GM18868 (cell line): ENCODE measurements at regions not wholly inside any gene's neighbourhood (a gene's known extent, or its start where the extent isn't known, plus 50 kb on each side); places are given as distances from the start of the nearest gene placed in this dataset.

Experiments
- ATAC-seq: cut with Tn5 transposase; IDR thresholded peaks from one replicate; pipeline ENCODE4 v1.9.1; 2021; ENCODE audit warnings: mild to moderate bottlenecking, moderate library complexity; ENCODE audit not compliant: unreplicated experiment

DNA sequence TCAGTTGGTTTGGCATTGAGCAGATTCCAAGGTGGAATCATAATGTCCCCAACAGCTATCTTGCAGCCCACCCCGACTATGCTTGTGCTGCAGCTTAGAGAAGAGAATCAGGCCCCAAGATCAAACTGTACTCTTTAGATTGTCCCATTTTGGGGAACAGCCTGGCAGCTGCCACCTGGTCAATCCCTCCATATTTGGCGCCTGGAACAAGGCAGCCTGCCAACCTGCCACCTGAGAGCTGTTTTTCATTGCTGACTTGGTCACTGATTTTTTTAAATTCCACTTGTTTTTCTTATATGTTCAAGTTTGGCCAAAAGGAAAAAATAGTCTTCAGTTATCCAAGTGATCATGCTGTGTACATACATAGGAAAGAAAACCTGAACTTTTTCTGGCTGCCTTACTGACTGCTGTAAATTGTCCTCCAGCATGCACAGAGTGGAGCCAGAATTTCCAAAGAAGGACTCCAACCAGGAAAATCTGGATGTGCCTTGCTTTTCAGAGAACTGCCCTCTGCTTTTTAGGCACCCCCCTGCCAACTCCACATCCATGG lies 504.2 kb downstream of the ENC1 start:
- ATAC-seq = no peak

DNA sequence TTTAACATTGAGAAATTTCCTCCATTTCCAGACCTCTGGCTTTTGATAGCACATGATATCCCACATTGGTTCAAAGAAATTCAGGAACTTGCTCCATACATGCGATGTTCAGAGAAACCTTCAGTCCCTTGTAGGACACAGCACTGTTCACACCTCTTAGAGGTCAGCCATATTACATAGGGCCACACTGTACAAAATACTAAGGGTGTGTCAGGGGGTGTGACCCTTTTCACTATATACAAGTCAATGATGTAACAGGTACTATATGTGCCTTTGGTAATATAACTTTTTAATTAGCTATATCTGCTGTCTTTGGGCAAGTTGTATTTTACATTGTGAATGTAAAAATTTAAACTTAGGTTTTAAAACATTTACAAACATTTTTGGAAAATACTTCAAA lies 505.5 kb downstream of the ENC1 start:
- no peak for ATAC-seq

DNA sequence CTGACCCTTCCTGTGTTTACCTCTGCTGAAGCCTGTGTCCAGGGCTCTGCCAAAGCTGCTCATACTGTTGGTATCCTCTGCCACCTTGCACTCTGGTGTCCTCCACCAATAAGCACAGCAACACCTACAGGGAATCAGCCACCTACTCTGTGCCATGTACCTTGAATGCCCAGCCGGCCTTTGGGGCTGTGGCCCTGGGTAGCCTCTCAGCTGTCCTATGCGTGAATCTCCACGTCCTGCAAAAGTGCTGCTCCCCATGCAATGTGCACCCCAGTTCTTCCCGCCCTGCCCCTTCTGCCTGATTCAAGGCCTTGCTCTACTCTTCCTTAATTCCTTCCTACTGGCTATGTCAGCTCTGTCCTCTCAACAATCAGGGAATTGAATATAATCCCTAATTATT lies 506.5 kb downstream of the ARHGEF28 start:
- ATAC-seq = no peak

DNA sequence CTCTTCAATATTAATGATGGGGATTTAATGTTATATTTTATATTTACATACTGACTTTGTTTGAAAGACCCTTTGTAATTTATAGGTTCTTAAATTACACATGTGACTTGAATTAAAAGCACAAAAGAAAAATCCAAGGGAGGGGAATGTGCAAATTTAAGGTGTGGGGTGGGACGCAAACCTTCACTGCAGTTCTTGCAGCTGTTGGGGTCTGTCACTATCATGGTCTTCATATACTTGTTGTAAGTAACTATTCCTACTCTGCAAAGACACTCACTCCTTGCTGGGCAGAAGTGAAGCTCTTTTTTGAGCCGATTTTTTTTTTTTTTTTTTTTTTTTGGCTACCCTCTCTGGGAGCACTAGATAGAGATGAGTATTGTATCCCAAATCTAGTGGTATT lies 505.3 kb downstream of the ARHGEF28 start:
- ATAC-seq = no peak

DNA sequence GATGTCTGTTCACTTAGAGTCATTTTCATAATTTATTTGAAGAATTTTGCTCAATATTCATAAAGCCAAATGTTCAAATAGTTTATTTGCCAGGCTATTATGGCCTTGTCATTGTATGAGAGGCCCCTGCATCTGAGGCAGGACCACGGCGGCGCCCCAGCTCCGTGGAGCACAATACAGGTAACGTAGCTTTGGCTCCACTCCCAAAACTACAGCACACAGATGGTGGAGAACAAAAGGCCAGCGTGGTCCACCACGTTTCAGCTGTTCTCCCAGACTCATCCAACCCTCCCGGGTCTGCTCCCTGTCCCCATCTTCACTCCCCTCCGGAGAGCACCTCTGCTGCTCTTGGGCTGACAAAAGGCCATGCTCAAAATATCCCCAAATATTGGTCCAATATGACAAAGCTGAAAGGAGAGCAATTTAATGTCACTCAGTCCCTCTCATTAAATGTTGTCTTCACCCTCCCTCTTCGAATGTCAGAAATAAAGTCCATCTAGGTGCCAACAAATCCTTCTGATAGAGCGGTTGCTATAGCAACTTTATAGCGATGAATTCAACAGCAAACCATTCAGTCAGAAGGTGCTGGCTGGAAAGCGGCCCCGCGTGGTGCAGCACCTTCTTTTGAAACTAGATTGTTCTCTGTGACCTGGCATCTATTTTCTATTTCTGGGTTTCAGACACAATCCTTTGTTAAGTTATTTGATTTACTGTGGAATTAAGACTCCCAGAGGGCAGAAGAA lies 504.3 kb downstream of the ARHGEF28 start:
- no peak for ATAC-seq

DNA sequence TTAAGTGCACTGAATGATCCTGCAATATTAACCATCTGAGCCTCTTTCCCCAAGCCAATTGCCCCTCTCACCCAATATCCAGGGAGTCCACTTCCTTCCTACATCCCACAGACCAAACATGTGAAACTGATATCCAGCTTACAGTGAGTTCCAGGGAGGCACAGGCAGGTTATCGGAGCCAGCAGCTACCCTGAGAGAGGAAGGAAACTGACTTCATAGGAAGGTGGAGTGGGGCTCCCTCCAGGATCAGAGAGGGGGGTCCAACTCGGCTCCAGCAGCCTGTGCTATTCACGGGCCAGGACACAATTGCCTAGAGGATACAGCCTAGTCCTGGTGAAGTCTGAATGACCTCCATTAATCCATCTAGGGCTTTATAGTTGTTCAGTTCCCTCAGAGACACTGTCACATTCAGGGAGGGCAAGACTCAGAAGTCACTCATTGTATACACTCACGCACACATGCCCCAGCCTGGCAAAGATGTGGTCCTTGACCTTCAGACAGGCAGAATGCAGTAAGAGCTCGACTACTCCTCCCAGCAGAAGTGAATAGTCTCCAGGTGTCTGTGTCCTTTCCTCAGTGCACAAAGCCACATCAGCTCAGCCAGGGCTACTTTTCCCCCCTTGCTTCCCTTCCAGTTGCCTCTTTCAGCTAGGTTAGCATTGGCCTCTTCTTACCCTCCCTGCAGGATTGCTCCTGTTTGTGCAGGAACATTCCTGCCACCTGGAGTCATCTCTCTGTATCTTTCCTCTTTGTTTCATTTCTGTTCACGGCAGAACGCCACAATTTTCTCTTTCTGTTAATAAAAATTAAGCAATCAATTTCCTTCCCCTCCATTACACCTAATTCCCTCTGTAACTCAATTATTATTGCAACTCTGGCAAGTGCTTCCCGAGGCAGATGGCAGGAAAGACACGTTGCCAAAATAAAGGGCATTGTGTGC lies 501.7 kb downstream of the ARHGEF28 start:
- no peak for ATAC-seq

DNA sequence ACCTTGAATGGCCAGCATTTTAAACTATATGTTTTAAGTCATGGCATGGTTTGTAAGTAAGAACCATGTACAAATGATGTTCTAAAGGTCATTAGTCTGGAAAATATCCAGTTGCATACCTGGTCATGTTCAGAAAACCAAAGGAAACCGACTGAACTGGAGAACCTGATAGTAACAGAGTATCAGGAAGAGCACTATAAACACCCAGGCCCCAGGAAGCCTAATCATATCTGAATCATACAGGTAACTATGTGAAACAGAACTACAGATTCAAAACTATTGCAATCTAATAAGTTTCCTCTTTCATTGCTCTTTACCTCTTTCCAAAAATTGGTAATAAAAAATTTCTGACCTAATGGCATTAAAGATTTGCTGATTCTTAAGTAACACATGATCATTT lies 500.3 kb downstream of the ARHGEF28 start:
- ATAC-seq = no peak

DNA sequence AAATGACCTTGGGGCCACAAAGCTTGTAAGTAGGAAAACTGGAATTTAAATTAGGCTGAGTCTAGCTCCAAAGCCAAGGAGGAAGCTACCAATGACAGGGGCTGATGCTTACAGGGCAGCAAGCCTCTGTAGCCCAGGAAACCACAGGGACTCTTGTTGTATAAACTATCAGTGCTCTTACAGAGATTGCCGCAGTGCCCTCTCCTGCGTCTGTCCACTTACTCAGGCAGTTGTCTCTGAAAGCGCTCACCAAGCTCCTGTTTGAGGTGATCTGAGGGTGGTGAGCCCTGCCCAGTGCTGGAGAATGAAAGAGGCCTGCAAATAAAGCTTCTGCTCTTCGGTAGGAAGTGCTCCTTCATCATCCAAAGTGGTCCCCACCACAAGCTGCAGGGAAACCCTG lies 498.8 kb downstream of the ARHGEF28 start:
- ATAC-seq = no peak

DNA sequence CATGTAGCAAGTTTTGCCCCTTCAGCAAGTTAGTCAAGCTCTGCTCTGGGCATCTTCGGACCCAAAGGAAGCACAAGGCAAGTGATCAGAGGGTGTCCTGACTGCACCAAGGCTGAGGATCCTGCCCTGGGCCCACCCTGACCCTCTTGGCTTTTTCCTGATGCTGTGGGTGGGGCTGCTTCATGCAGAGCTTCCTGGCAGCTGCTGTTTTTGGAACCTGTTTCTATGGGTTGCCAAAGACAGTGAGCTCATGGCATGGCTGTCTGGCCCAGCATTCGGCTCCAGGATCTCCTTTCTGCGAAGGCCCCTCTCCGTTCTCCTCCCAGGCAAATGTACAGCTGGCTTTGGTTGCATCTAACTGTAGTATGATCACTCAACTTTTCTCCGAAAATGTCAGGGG lies 497.9 kb downstream of the ARHGEF28 start:
- ATAC-seq = no peak

DNA sequence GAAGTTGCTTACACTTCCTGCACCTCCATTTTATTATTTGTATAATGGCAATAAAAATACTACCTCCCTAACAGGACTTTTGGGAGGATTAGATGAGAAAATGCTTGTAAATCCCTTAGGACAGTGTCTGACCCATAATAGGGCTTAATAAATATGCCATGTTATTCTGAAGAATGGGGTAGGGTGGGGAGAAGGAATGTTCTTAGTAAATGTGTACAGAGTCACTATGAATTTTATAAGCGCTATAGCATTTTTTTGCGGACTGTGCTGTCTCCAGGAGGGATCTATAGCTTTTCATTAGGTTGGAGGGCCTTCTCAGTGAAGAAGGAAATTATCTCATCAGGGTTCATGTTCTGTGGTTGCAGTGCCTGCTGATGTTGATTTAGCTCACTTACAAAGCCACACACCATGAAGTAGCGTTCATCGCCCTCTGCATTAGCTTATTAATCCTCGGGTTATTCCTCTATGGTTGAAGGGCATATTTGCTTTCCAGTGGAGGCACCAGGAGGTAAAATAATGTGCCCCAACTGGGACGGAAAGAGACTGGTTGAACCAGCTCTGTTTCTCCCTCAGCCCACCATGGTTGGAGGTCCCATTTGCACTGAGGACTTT lies 497.1 kb downstream of the ARHGEF28 start:
- no peak for ATAC-seq

DNA sequence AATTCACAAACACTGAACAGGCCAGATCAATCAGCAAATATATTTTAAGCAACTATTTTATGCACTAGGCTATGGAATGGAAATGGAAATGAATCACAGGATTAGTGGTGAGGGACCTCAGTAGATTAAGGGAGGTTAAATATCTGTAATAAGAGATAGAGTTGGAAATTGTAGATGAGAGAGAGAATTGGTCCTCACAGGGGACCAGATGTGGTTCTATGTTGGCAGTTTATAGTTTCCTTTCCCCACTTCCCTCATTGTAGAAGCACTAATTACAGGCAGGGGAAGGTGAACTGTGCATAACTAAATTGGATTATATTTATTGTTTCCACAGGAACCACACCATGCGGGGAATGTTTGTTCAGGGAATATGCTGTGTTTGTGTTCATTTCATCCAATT lies 496.2 kb downstream of the ARHGEF28 start:
- no peak for ATAC-seq

DNA sequence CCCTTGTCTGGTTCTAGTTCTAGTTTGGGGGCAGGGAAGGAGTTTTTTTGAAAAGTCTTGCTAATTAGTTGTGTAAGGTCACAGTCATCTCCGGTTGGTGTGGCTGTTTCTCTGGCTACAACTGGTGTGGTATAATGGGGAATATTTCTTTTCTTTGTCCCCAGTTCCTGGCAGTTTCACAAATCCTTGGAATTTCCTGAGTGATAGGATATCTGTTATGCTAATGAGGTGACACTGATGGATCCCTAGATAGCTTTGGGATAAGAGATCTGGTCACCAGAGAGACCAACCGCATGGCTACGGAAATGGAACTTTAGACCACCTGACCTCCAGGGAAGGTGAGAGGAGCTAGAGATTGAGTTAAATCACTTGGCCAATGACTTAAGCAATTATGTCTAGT lies 494.6 kb downstream of the ARHGEF28 start:
- no peak for ATAC-seq

DNA sequence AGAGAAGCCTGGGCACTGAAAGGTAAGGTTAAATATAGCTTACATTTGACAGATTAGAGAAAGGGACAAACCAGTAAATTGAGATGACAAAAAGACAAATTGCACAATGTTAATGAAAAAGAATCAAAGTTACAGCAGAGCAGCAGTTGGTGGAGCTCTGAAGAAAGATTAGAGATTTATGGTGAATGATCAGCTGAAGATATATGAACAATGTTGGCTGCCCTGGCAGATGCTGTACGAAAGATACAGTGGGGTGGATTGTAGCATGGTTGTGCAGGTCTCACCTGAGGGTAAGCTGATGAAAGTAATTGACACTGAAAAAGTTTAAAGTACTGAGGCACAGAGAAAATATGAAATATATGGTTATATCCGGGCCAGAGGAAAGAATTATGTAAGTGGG lies 492.1 kb downstream of the ARHGEF28 start:
- ATAC-seq = no peak

DNA sequence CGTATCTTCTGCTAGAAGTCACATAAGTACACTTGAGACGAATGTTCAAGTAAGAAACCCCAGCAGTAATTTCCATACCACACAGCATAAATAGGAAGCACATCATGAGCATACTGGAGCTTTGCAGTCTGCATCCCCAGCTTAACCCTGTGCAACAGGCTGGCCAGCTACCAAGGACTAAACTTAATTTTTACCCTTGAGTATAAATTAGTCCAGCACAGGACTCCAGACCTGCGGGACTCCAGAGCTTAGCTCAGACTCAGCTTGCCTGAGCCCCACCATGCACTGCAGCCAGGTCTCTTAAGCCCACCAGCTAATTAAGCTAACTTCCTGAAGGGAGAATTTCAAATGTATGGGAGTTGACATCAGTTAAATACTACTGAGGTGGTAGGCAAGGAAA lies 491.0 kb downstream of the ARHGEF28 start:
- no peak for ATAC-seq

DNA sequence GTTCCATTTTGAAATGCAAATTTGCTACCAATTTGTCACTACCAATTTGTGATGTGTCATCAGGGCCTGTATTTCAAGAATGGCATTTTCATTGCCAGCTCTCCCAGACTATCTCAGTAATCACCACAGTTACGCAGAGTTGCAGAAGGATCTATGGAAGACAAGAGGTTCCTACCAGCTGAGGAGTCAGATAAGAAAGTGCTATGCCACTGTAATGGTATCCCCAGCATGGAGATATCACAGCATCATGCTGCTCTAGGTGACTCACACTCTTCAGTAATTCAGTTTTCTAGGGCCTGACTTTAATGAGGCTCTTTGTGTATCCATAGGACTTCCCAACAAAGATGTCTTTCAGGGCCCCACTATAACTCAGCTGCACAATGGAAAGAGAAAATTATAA lies 490.3 kb downstream of the ARHGEF28 start:
- ATAC-seq = no peak

DNA sequence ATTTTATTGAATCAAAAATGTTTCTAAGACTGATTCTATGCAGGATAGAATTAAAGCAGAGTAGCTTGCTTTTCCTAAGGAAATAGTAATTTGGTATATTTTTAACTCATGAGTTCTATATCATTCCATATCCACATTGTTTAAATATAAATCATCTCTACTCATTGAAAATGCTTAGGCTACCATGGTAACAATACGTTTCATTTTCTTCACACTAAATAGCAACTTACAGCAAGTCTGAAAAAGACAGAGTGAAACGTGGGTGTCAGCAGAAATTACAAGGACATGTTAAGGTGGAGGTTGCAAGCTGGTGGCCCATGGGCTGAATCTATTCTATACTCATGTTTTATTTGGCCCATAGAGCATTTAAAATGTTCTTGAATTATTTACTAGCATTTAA lies 487.9 kb downstream of the ARHGEF28 start:
- ATAC-seq = no peak

DNA sequence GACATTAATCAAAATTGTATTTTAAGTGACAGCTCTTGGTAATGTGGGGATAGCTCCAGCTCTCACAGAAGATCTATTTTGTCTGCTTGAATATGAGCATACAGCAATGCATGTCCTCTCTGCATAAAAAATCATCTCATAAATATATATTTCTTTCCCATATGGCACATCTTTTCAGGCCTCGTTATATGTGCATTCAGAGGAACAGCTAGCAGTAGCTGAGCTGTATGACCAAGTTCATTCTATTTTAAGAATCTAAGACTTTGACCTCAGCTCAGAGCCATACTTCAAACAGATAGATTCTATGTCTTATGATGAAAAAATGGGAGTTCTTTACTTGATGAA lies 487.2 kb downstream of the ARHGEF28 start:
- no peak for ATAC-seq

DNA sequence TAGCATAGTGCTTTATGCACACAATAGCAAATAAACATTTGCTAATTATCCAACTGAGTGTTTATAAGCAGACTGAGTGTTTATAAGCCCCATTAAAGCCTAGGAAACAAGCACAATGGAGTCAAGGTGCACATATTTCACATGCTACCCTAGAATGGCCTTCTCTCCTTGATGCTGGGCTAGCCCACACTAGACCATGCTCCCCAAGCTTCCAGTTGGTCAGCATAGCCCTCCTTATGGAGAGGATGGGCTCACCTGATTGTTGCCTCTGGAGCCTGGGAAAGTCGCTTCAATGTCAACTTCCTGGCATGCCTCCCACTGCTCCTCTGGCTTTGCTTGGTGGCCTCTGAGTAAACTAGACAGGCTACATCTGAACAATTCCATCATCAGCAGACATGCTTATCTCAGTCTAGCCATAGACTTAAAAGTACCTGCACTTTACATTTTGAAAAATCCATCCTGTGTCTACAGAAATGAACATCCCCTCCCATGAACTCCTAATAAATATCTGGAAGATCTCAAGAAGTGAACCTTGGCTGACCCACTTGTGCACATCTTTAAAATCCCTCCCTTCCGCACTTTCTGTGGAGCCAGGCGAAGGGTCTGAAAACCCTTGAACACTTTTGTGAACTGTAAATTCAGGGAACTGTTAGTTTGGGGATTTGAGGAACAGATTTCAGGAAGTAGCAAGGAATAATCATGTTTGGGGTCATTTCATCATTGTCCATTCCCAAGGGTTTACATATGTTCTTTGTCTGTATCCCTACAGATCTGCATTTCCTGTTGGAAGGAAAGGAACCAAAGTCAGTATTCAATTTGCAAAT lies 486.6 kb downstream of the ARHGEF28 start:
- ATAC-seq = no peak

DNA sequence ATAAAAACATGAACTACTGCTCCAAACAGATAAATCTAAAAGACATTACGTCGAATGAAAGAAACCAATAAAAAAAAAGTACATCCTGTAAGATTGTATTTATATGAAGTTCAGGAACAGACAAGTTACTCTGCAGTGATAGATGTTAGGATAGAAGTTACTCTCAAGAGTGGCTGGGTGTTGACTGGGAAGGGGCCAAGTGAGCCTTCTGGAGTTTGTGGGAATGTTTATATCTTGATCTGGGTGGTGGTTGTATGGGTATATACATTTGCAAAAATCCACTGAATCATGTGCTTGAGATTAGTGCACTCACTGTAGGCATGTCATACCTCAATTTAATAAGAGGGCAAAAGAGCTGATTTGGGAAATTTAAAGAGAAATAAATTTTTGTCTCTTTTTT lies 485.8 kb downstream of the ARHGEF28 start:
- ATAC-seq = no peak

DNA sequence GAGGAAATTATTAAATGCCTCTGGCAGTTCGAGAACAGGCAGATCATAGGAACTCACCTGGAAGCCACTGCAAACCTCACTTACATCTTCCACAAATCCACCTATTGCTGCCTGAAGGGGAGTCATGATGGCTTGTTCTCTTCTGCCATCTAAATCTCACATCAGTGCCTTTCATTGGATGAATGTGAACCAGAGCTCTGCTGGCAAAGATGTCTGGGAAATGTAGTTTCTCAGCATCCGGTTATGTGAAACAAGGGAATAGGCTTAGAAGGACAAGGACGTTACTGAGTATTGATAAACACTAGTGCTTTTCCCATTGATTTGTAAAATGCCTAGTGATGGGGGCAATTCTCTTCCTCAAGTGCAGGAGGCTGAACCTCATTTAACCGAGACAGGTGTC lies 483.3 kb downstream of the ARHGEF28 start:
- ATAC-seq = no peak

DNA sequence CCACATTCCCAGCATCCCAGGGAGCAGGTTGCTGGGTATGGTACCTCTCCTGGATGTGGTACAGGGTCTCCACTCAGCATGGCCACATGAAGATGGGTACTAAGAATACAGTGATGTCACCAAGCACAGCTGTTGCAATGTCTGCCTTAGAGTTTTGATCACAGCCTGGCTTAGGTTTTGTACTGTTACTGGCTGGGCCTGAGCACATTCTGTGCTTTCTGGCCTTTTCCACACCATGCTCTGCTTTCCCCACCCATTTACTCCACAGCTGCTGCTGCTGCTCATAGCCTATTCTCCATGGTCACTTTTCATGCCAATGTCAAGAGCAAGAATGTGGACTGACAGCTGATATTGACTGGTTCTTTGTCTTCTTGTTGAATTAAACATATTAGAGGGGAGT lies 481.9 kb downstream of the ARHGEF28 start:
- no peak for ATAC-seq
